NT2/D1 (cell line): ENCODE measurements at regions not wholly inside any gene's neighbourhood (a gene's known extent, or its start where the extent isn't known, plus 50 kb on each side); places are given as distances from the start of the nearest gene placed in this dataset.
"Not testable (repeated sequence)": the region's sequence is repeated elsewhere in the genome, so short reads cannot be mapped to it uniquely, and the experiment has no call there.

Experiments
- DNase-seq: peaks from one replicate; pipeline ENCODE4 v3.0.0-alpha.2; 2011; ENCODE audit warnings: low read depth, low spot score
- H3K27me3 ChIP-seq: 2 replicates; pipeline ENCODE4 v1.6.0; 2011; ENCODE audit warnings: mild to moderate bottlenecking; ENCODE audit not compliant: insufficient read length, insufficient read depth
- H3K36me3 ChIP-seq: 2 replicates; pipeline ENCODE4 v1.6.1; 2011; ENCODE audit warnings: mild to moderate bottlenecking, low read length, mixed read lengths; ENCODE audit not compliant: insufficient read depth, insufficient read length
- H3K4me1 ChIP-seq: 2 replicates; pipeline ENCODE4 v1.5.1; 2011; ENCODE audit not compliant: insufficient read depth, insufficient read length
- H3K4me3 ChIP-seq: 2 replicates; pipeline ENCODE4 v1.5.1; 2011; ENCODE audit warnings: low read depth; ENCODE audit not compliant: insufficient read length
- H3K9ac ChIP-seq: 2 replicates; pipeline ENCODE4 v1.6.0; 2011; ENCODE audit warnings: low read depth; ENCODE audit not compliant: insufficient read length
- H3K9me3 ChIP-seq: 2 replicates; pipeline ENCODE4 v1.5.1; 2011; ENCODE audit warnings: mild to moderate bottlenecking, low read length; ENCODE audit not compliant: insufficient read depth
- SUZ12 ChIP-seq: IDR thresholded peaks from 2 replicates; pipeline ENCODE4 v1.6.1; 2011; ENCODE audit not compliant: insufficient read length, insufficient read depth; ENCODE audit errors: extremely low read depth
- YY1 ChIP-seq: IDR thresholded peaks from 2 replicates; pipeline ENCODE4 v1.6.1; 2011; ENCODE audit not compliant: insufficient read length, insufficient read depth
- ZNF274 ChIP-seq: IDR thresholded peaks from 2 replicates; pipeline ENCODE4 v1.6.1; 2011; ENCODE audit warnings: mild to moderate bottlenecking, low read depth, low read length

DNA sequence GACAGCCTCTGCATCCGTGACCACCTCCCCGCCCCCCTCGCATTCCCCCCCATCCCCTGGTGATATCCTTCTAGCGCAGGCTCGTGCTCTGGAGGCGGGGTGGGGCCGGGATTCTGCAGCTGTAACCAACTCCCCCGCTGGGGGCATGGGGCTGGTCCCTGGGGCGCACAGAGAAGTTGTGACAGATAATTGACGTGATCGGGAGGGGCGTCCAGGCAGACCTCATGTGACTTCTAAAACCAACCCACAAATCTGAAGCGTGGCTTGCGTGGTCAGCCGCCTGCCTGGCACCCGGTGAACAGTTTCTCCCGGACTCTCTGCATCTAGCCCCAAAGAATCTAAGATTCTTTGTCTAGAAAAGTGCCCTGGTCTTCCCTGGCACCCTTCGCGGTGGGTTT lies 100.6 kb upstream of the IGF1R start:
- Histone ChIP-seq H3K9ac (peak overlapping the region; percentile 79), H3K27me3 (peaks cover 21% of the 10 kb centered on the region), H3K9me3 (peaks cover 12% of the 10 kb centered on the region; the same call in 1 of the 2 replicates), H3K4me1 (no peaks in the 10 kb centered on the region), H3K4me3 (peak overlapping the region; percentile 75), H3K36me3 (no peaks in the 10 kb centered on the region)
- no peak for TF ChIP-seq YY1
- TF ChIP-seq SUZ12, result no peak
- no peak for TF ChIP-seq ZNF274
- DNase-seq, result no peak

DNA sequence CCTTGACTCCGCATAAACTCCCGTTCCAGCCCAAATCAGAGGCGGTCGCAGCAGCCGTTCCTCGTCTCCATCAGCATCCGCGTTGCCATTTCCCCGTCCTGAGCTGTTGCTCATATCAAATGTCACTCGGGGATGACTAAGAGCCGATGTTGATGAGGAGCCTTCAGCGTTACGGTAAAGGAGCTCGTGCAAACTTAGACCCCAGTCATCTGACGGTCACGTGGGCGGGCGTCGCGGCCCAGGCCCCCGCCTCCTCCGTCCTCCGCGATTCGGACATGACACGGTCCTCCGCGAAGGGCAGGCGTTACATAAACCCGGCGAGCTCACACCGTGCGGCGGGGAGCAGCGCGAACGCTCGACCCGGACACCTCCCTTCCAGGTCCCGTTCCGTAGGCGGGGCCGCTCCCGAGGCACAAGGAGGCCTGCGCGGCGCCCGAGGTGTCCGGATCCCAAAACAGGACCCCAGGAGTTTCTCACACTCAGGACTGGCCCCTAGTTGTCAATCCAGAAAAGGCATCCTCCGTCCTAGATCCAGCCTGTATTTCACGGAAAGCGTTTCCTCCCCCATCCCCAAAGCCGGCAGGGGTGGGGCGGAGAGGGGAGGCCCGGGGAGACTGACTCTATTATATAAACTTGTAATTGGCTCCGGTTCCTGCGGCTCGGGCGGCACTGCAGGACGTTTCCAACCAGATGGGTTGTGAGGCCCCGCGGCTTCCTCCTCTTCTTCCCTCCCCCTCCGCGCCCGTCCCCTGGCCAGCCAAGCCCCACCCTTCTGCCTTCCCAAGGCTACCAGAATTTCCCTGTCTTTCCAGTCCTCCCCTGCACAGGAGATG lies 100.0 kb upstream of the IGF1R start:
- Histone ChIP-seq H3K9me3 (peaks cover 12% of the 10 kb centered on the region; the same call in 1 of the 2 replicates), H3K4me3 (peak overlapping the region; percentile 75), H3K4me1 (no peaks in the 10 kb centered on the region), H3K27me3 (peaks cover 21% of the 10 kb centered on the region), H3K9ac (peak overlapping the region; percentile 79), H3K36me3 (no peaks in the 10 kb centered on the region)
- DNase-seq, result peak; percentile 70
- TF ChIP-seq ZNF274, result no peak
- no peak for TF ChIP-seq SUZ12
- TF ChIP-seq YY1, result no peak

DNA sequence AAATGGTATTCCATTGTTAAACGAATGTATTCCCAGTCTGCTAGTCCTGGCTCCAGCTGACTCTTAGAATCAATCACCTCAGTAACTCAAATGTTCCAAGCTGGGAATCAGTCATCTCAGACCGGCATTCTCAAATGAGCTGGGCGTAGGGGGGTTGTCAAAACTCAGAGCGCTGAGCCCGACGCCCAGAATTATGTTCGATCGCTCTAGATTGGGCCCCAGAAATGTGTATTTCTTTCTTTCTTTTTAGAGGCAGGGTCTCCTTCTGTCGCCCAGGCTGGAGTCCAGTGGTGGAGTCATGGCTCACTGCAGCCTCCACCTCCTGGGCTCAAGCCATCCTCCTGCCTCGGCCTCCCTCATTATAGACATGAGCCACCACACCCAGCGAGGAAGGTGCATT lies 99.3 kb upstream of the IGF1R start:
- H3K4me1 ChIP-seq, result no peaks in the 10 kb centered on the region
- no peaks in the 10 kb centered on the region for H3K36me3 ChIP-seq
- peak overlapping the region; percentile 57 for H3K9ac ChIP-seq
- peak overlapping the region; percentile 75 for H3K4me3 ChIP-seq
- peaks cover 21% of the 10 kb centered on the region for H3K27me3 ChIP-seq
- TF ChIP-seq ZNF274, result no peak
- TF ChIP-seq SUZ12, result no peak
- TF ChIP-seq YY1, result no peak
- H3K9me3 ChIP-seq, result peaks cover 12% of the 10 kb centered on the region; the same call in 1 of the 2 replicates
- DNase-seq, result no peak

DNA sequence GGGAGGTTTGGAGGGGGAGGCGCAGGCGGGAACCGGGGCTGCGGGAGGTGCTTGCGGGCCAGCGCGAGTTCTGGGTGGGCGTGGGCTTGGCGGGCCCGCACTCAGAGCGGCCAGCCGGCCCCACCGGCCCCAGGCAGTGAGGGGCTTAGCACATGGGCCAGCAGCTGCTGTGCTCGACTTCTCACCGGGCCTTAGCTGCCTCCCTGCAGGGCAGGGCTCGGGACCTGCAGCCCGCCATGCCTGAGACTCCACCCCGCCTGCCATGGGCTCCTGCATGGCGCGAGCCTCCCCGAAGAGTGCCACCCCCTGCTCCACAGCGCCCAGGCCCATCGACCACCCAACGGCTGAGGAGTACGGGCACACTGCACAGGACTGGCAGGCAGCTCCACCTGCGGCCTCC lies 98.6 kb upstream of the IGF1R start:
- H3K9ac ChIP-seq, result no peak overlapping the region
- no peak overlapping the region for H3K4me3 ChIP-seq
- H3K36me3 ChIP-seq, result no peaks in the 10 kb centered on the region
- TF ChIP-seq SUZ12 (no peak), ZNF274 (no peak), YY1 (no peak)
- H3K4me1 ChIP-seq, result no peaks in the 10 kb centered on the region
- peaks cover 12% of the 10 kb centered on the region; the same call in 1 of the 2 replicates for H3K9me3 ChIP-seq
- peaks cover 20% of the 10 kb centered on the region for H3K27me3 ChIP-seq
- DNase-seq, result no peak

DNA sequence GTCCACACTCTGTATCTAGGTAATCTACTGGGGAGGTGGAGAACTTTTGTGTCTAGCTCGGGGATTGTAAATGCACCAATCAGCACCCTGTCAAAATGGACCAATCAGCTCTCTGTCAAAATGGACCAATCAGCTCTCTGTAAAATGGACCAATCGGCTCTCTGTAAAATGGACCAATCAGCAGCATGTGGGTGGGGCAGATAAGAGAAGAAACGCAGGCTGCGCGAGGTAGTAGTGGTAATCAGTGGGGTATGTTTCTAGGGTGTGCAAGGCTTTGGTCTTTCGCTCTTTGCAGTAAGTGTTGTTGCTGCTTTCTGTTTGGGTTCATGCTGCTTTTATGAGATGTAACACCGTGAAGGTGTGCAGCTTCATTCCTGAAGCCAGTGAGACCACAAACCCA lies 98.0 kb upstream of the IGF1R start:
- H3K4me3 ChIP-seq, H3K36me3 ChIP-seq, DNase-seq, H3K4me1 ChIP-seq, H3K9ac ChIP-seq: not testable (repeated sequence)
- Histone ChIP-seq H3K9me3 (peaks cover 12% of the 10 kb centered on the region; the same call in 1 of the 2 replicates), H3K27me3 (peaks cover 17% of the 10 kb centered on the region)

DNA sequence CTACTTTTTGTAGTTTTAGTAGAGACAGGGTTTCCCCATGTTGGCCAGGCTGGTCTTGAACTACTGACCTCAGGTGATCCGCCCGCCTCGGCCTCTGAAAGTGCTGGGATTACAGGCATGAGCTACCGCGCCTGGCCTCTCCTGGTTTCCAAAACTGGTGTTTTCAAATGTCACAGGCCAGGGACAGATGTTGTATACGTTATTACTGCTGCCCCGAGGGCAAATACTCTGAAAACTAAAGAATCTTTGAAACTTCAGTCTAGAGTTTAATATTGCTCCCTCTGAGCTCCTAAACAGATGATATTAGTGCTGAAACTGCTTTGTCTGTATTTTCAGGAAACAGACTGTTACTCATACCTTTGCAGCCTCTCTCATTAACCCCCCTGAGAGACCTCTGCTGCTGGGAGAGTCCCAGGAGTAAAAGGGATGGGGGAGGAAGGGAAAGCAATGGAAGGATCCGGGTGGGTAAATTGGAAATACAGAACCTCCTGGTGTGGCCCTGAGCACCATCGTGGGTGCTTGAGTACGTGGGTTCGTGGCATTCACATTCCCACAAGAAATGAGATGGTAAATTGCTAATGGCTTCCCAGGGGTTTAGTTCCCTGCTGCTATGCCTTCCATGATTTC lies 96.3 kb upstream of the IGF1R start:
- Histone ChIP-seq H3K27me3 (peaks cover 3% of the 10 kb centered on the region), H3K9ac (no peak overlapping the region), H3K9me3 (peaks cover 7% of the 10 kb centered on the region; the same call in 1 of the 2 replicates), H3K4me3 (no peak overlapping the region), H3K4me1 (no peaks in the 10 kb centered on the region), H3K36me3 (no peaks in the 10 kb centered on the region)
- DNase-seq, result no peak
- TF ChIP-seq YY1 (no peak), SUZ12 (no peak), ZNF274 (no peak)

DNA sequence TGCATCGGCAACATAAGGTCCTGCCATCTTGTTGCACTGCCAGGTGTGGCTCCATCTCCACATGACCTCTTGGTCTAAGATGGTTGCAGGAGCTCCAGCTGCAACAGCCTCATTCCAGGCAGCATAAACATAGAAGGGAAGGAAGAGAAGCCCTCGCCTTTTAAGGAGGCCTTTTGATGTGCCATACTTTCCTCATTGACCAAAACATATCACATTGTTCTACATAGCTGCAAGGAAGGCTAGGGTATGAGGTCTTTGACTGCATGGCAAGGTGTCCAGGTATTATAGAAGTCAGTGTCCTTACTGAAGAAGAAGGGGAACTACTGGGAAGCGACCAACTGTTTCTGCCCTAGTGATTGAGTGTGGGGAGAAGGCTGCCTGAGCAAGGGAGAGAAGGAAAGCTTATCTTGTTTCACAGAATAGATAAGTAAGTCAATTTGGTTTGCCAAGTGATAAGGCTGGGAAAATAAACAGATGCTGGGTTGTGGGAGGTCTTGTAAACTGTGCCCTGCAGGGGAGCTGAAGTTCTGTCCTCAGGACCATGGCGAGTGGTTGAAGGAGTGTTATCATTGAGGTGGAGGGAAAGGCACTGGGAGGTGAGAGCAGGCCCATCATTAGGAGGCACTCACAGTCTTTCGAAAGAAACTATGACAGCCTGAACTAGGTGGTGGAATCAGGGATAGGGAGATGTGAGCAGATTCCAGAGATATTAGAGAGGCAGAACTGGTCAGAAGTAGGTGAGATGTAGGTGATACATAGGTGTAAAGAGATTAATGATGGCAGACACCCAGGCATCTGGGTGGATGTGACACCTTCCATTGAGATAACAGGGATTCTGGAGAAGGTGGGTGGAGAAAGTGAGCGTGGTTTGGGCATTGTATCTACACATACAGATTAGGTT lies 93.8 kb upstream of the IGF1R start:
- H3K9me3 ChIP-seq, result peaks cover 4% of the 10 kb centered on the region; the same call in 1 of the 2 replicates
- no peak overlapping the region for H3K4me3 ChIP-seq
- no peak for DNase-seq
- H3K9ac ChIP-seq, result no peak overlapping the region
- no peak for TF ChIP-seq ZNF274
- no peak for TF ChIP-seq SUZ12
- no peak for TF ChIP-seq YY1
- H3K36me3 ChIP-seq, result no peaks in the 10 kb centered on the region
- no peaks in the 10 kb centered on the region for H3K27me3 ChIP-seq
- H3K4me1 ChIP-seq, result no peaks in the 10 kb centered on the region
